Activated CD4-positive, alpha-beta memory T cell treated with anti-CD3 and anti-CD28 coated beads for 36 hours (primary cell): ENCODE measurements at regions not wholly inside any gene's neighbourhood (a gene's known extent, or its start where the extent isn't known, plus 50 kb on each side); places are given as distances from the start of the nearest gene placed in this dataset.
"Not testable (repeated sequence)": the region's sequence is repeated elsewhere in the genome, so short reads cannot be mapped to it uniquely, and the experiment has no call there.

Source experiments
- CTCF ChIA-PET: fragments of 350-600 bp; sonication (Branson Sonifier 250); formaldehyde crosslinking; loops from one replicate; lab custom pipeline; 2021; ENCODE audit warnings: antibody characterized with exemption, inconsistent platforms; lab: Charles Lee
- POLR2A ChIA-PET: fragments of 350-600 bp; sonication (Branson Sonifier 250); formaldehyde crosslinking; loops from one replicate; lab custom pipeline; 2021; ENCODE audit warnings: antibody characterized with exemption; lab: Charles Lee
- DNase-seq: peaks from one replicate; pipeline ENCODE4 v3.0.0-alpha.2; 2020
- H3K27ac Mint-ChIP-seq: one replicate; pipeline ENCODE4 v1.8.0; 2021; ENCODE audit warnings: mixed read lengths
- H3K27me3 Mint-ChIP-seq: one replicate; pipeline ENCODE4 v1.8.0; 2021; ENCODE audit warnings: mixed read lengths
- H3K36me3 Mint-ChIP-seq: one replicate; pipeline ENCODE4 v1.8.0; 2021; ENCODE audit warnings: mixed read lengths
- H3K4me1 Mint-ChIP-seq: one replicate; pipeline ENCODE4 v1.8.0; 2021; ENCODE audit warnings: low read depth, mixed read lengths
- H3K4me3 Mint-ChIP-seq: one replicate; pipeline ENCODE4 v1.8.0; 2021; ENCODE audit warnings: mild to moderate bottlenecking, mixed read lengths
- H3K9me3 Mint-ChIP-seq: one replicate; pipeline ENCODE4 v1.8.0; 2021; ENCODE audit warnings: mixed read lengths
- intact Hi-C: fragments of 100-400 bp; cut with micrococcal nuclease; formaldehyde crosslinking; loops from one replicate; pipeline ENCODE4 v1.15.1; 2023

DNA sequence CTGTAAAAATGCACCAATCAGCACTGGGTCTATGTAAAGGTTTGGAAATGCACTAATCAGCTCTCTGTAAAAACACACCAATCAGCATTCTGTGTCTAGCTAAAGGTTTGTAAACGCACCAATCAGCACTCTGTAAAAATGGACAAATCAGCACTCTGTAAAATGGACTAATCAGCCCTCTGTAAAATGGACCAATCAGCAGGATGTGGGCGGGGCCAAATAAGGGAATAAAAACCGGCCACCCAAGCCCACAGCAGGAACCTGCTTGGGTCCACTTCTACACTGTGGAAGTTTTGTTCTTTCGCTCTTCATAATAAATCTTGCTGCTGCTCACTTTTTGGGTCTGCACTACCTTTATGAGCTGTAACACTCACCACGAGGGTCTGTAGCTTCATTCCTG is 101.0 kb downstream of the SMC2 start:
- peaks cover 11% of the 10 kb centered on the region for H3K27me3 Mint-ChIP-seq
- CTCF ChIA-PET, DNase-seq, H3K9me3 Mint-ChIP-seq, H3K4me1 Mint-ChIP-seq, H3K36me3 Mint-ChIP-seq, intact Hi-C loops, POLR2A ChIA-PET, H3K27ac Mint-ChIP-seq, H3K4me3 Mint-ChIP-seq: not testable (repeated sequence)

DNA sequence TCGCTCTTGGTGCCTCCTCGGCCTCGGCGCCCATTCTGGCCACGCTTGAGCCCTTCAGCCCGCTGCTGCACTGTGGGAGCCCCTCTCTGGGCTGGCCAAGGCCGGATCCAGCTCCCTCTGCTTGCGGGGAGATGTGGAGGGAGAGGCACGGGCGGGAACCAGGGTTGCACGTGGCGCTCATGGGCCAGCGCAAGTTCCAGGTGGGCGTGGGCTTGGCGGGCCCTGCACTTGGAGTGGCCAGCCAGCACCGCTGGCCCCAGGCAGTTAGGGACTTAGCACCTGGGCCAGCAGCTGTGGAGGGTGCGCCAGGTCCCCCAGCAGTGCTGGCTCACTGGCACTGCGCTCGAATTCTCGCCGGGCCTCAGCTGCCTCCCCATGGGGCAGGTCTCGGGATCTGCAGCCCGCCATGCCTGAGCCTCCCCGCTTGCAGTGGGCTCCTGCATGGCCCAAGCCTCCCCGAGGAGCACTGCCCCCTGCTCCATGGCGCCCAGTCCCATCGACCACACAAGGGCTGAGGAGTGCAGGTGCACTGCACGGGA is 106.4 kb downstream of the SMC2 start:
- Mint-ChIP-seq H3K36me3 (no peaks in the 10 kb centered on the region), H3K4me3 (no peak overlapping the region), H3K9me3 (no peaks in the 10 kb centered on the region), H3K27ac (no peak overlapping the region), H3K27me3 (no peaks in the 10 kb centered on the region), H3K4me1 (no peaks in the 10 kb centered on the region)
- DNase-seq: no peak
- ChIA-PET CTCF (no interaction called here), POLR2A (no interaction called here)
- intact Hi-C loops: no loop called here

DNA sequence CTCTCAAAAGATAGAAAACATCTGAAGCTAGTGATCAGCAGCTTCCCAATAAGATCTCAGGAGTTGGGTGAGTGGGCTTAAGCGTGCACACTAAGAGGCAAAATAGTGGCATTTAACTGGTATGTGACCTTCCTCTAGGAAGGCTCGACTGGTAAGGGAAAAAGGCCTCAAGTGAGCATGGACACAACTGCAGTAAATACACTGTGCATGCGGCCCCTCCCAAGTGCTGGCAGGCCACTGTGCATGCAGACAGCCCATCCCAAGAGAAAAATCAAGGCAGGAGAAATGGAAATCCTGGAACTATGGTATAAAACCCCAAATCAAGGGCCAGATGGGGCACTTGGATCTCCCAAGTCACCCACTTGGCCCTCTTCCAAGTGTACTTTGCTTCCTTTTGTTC is 112.7 kb downstream of the SMC2 start:
- Mint-ChIP-seq H3K27me3 (no peaks in the 10 kb centered on the region), H3K36me3 (no peaks in the 10 kb centered on the region), H3K27ac (no peak overlapping the region), H3K9me3 (no peaks in the 10 kb centered on the region), H3K4me3 (no peak overlapping the region), H3K4me1 (no peaks in the 10 kb centered on the region)
- ChIA-PET CTCF (no interaction called here), POLR2A (no interaction called here)
- intact Hi-C loops: no loop called here
- no peak for DNase-seq

DNA sequence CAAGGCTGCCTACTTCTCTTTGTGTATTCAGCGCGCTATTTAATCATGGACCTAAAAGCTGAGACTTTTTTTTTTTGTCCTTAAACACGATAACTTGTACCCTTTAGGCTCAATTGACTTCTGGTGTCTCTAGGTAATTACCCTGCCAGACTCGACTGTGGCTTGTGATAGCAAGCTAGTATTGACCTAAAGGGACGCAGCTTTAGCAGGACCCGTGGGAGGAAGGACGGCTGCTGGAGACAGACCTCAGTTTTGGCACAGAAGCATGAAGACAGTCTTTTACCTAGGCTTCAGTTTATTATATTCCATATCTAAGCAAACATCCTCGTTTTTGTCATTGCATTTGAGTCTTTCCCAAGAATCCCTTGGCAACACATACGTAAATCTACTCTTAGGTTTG is 115.3 kb downstream of the SMC2 start:
- H3K27me3 Mint-ChIP-seq: no peaks in the 10 kb centered on the region
- no peak overlapping the region for H3K4me3 Mint-ChIP-seq
- no peaks in the 10 kb centered on the region for H3K4me1 Mint-ChIP-seq
- DNase-seq: no peak
- no peaks in the 10 kb centered on the region for H3K36me3 Mint-ChIP-seq
- ChIA-PET CTCF (no interaction called here), POLR2A (no interaction called here)
- intact Hi-C loops: no loop called here
- H3K9me3 Mint-ChIP-seq: peaks cover 3% of the 10 kb centered on the region
- H3K27ac Mint-ChIP-seq: no peak overlapping the region

DNA sequence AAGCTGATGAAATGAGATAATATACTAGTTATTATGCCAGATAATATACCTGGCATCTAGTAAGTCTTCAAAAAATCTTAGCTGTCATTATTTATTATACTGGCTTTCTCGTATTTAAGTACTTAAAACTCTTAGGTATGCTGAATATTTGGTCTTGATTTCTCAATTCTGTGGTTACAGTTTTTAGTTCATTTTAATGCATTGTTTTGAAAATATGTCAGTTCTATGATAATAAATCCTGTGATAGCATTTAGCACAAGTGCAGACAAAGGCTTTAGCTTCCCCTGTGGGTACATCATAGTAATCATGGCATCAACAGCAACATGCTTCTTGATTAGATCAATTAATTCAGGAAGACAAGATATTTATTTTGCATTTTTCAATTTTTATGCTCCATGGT is 133.0 kb downstream of the SMC2 start:
- intact Hi-C loops: no loop called here
- no peaks in the 10 kb centered on the region for H3K4me1 Mint-ChIP-seq
- H3K4me3 Mint-ChIP-seq: no peak overlapping the region
- no peak for DNase-seq
- ChIA-PET POLR2A (no interaction called here), CTCF (no interaction called here)
- H3K27ac Mint-ChIP-seq: no peak overlapping the region
- H3K36me3 Mint-ChIP-seq: no peaks in the 10 kb centered on the region
- H3K9me3 Mint-ChIP-seq: no peaks in the 10 kb centered on the region
- no peaks in the 10 kb centered on the region for H3K27me3 Mint-ChIP-seq

DNA sequence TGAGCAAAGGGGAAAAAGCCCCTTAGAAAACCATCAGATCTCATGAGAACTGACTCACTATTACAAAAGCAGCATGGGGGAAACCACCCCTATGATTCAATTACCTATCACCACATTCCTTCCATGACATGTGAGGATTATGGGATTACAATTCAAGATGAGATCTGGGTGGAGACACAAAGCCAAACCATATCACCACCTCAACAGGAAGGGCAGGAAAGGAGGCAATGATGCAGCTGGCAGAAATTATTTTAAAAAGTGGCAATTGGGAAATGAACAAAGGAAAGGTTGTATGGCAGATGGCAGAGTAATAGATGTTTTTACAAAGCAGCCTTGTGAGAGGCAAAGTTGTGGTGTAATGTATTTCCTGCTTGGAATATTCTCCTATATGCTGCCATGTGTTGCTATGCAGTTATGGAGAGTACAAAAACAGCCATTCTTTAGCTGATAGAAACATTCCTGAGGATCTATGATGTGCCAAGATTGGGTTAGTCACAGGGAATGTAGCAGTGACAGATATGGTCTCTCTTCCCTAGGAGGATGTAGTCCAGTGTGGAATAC is 138.8 kb downstream of the SMC2 start:
- Mint-ChIP-seq H3K4me3 (no peak overlapping the region), H3K27ac (no peak overlapping the region), H3K27me3 (no peaks in the 10 kb centered on the region), H3K4me1 (no peaks in the 10 kb centered on the region), H3K36me3 (peaks cover 1% of the 10 kb centered on the region), H3K9me3 (peaks cover 2% of the 10 kb centered on the region)
- DNase-seq: no peak
- ChIA-PET POLR2A (no interaction called here), CTCF (no interaction called here)
- intact Hi-C loops: no loop called here

DNA sequence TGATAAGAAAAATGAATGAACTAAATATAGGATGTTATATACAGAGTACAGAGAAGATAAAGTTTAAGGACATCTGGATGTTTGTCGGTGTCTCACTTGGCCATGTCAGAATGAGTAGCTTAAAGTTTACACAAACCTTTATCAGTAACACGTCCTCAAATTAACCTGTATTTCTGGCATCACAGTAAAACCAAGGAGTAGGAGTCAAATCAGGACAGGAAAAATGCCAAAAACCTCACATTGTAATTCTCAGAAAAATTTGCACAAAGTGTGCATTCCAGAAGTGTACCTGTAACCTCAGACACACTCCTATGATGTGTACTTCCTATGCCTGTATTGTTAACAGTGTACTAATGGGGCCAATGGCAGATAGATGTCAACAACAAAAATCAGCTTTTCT is 139.3 kb downstream of the SMC2 start:
- CTCF ChIA-PET: no interaction called here
- peaks cover 2% of the 10 kb centered on the region for H3K9me3 Mint-ChIP-seq

DNA sequence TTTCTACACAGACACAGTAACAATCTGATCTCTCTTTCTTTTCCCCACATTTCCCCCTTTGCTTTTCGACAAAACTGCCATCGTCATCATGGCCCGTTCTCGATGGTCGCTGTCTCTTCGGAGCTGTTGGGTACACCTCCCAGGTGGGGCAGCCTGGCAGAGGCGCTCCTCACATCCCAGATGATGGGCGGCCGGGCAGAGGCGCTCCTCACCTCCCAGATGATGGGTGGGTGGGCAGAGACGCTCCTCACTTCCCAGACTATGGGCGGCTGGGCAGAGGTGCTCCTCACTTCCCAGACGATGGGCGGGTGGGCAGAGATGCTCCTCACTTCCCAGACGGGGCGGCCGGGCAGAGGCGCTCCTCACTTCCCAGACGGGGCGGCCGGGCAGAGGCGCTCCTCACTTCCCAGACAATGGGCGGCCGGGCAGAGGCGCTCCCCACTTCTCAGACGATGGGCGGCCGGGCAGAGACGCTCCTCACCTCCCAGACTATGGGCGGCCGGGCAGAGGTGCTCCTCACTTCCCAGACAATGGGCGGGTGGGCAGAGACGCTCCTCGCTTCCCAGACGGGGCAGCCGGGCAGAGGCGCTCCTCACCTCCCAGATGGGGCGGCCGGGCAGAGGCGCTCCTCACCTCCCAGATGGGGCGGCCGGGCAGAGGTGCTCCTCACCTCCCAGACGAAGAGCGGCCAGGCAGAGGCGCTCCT is 140.7 kb downstream of the SMC2 start:
- H3K27ac Mint-ChIP-seq, intact Hi-C loops, H3K27me3 Mint-ChIP-seq, CTCF ChIA-PET, DNase-seq, H3K4me1 Mint-ChIP-seq, H3K36me3 Mint-ChIP-seq, POLR2A ChIA-PET, H3K9me3 Mint-ChIP-seq, H3K4me3 Mint-ChIP-seq: not testable (repeated sequence)

More for the DNA sequence above, 139.3 kb downstream of the SMC2 start:
- POLR2A ChIA-PET: no interaction called here
- no peak for DNase-seq
- Mint-ChIP-seq H3K4me1 (no peaks in the 10 kb centered on the region), H3K4me3 (no peak overlapping the region), H3K36me3 (peaks cover 1% of the 10 kb centered on the region), H3K27me3 (no peaks in the 10 kb centered on the region), H3K27ac (no peak overlapping the region)
- intact Hi-C loops: no loop called here

DNA sequence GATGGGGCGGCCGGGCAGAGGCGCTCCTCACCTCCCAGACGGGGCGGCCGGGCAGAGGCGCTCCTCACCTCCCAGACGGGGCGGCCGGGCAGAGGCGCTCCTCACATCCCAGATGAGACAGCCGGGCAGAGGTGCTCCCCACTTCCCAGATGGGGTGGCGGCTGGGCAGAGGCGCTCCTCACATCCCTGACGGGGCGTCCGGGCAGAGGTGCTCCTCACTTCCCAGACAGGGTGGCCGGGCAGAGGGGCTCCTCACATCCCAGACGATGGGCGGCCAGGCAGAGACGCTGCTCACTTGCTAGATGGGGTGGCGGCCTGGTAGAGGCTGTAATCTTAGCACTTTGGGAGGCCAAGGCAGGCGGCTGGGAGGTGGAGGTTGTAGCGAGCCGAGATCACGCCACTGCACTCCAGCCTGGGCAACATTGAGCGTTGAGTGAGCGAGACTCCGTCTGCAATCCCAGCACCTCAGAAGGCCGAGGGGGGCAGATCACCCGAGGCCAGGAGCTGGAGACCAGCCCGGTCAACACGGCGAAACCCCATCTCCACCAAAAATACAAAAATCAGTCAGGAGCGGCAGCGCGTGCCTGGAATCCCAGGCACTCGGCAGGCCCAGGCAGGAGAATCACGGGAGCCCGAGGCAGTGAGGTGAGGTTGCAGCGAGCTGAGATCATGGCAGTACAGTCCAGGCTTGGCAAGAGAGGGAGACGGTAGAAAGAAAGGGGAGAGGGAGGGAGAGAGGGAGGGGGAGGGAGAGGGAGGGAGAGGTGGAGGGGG is 141.4 kb downstream of the SMC2 start:
- H3K9me3 Mint-ChIP-seq, H3K27me3 Mint-ChIP-seq, H3K27ac Mint-ChIP-seq, H3K4me1 Mint-ChIP-seq, H3K4me3 Mint-ChIP-seq, intact Hi-C loops, POLR2A ChIA-PET, H3K36me3 Mint-ChIP-seq, CTCF ChIA-PET, DNase-seq: not testable (repeated sequence)

DNA sequence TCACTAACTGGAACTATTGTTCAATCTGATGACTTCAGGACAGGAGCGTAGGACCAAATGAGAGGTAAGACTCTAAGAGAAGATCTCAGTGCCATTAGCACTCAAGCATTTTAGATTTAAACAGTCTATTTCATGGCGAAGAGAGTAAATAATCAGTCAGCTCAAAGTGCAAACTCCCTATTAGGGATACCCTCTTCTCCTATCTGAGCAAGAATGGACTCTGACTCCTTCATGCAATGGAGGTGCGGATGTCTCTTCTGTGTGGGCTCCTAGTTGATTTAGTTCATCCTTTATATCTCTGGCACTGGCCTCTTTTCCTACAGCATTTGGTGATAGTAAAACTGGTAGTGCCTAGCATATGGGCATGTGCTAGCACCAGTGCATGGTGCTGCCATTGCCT is 144.6 kb downstream of the SMC2 start:
- CTCF ChIA-PET: no interaction called here
- no peak for DNase-seq
- no peaks in the 10 kb centered on the region for H3K4me1 Mint-ChIP-seq
- H3K27me3 Mint-ChIP-seq: no peaks in the 10 kb centered on the region
- POLR2A ChIA-PET: no interaction called here
- no peak overlapping the region for H3K4me3 Mint-ChIP-seq
- no peak overlapping the region for H3K27ac Mint-ChIP-seq
- peaks cover 1% of the 10 kb centered on the region for H3K36me3 Mint-ChIP-seq
- intact Hi-C loops: no loop called here
- peaks cover 2% of the 10 kb centered on the region for H3K9me3 Mint-ChIP-seq

DNA sequence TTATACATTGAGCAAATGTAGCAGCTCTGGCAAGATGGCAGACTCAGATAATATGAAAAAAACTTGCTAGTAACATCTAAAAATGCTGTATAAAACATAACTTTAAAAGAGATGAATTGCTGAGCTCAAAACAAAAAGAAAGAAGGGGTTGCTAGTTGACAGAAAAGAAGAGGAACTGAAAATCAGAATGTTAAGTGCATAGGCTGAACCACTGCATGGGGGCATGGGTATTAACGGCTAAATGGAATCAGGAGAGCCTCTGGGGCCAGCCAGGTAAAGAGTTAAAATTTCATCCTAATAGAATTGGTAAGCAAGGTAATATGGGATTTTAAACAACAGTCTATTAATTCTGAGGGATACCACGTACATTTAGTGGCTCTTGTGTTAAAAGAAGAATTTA is 146.8 kb downstream of the SMC2 start:
- intact Hi-C loops: no loop called here

DNA sequence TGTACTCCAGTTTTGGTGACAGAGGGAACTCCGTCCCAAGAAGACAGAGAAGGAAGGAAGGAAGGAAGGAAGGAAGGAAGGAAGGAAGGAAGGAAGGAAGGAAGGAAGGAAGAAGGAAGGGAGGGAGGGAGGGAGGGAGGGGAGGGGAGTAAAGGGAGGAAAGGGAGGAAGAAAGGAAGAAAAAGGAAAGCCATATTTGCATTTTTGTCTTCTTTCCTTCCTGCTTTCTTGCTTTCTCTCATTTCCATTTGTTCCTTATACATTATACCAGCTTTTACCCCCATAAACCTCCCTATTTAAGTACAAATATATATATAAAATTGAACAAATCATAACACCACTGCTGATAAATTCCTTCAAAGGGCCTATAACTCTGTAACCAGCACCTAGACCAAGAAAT is 151.8 kb downstream of the SMC2 start:
- Mint-ChIP-seq H3K9me3 (no peaks in the 10 kb centered on the region), H3K27me3 (no peaks in the 10 kb centered on the region), H3K4me1 (no peaks in the 10 kb centered on the region), H3K27ac (no peak overlapping the region), H3K36me3 (no peaks in the 10 kb centered on the region), H3K4me3 (no peak overlapping the region)
- POLR2A ChIA-PET: no interaction called here
- no peak for DNase-seq
- intact Hi-C loops: no loop called here
- CTCF ChIA-PET: no interaction called here

More for the DNA sequence above, 146.8 kb downstream of the SMC2 start:
- POLR2A ChIA-PET: no interaction called here
- Mint-ChIP-seq H3K4me1 (no peaks in the 10 kb centered on the region), H3K4me3 (no peak overlapping the region), H3K27ac (no peak overlapping the region), H3K27me3 (no peaks in the 10 kb centered on the region), H3K9me3 (no peaks in the 10 kb centered on the region), H3K36me3 (no peaks in the 10 kb centered on the region)
- DNase-seq: no peak
- CTCF ChIA-PET: no interaction called here
